NCI-H460 (cell line): ENCODE measurements at regions not wholly inside any gene's neighbourhood (a gene's known extent, or its start where the extent isn't known, plus 50 kb on each side); places are given as distances from the start of the nearest gene placed in this dataset.

ENCODE experiments used
- DNase-seq: peaks from one replicate; pipeline ENCODE4 v3.0.0-alpha.2; 2016; ENCODE audit warnings: low read depth; ENCODE audit errors: extremely low read depth

DNA sequence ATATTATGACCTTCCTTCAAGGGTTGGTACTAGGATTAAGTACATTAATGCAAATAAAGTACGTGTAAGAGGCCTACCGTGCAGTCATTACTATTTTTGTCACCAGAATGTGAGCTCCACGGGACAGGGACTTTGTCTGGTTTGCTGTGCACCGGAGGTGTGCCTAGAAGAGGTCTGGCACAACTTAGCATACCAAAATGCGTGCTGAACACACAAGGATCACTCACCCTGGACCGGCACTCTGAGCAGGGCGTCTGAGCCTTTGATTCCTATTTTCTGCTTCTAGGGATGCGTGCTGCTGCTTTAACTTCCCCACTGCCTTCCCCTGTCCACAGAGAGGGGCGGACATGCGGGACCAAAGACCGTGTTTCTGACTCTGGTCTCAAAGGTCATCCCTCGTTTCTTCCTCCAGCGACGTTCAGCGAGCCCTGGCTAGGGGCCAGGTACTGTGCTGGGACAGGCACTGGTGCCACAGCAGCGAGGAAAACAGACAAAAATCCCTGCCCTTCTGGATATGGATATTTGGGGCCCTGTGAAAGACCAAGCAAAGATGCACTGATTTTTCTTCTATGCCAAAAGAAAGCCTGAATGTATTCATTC is 222.7 kb downstream of the BMP7 start:
- DNase-seq: no peak

DNA sequence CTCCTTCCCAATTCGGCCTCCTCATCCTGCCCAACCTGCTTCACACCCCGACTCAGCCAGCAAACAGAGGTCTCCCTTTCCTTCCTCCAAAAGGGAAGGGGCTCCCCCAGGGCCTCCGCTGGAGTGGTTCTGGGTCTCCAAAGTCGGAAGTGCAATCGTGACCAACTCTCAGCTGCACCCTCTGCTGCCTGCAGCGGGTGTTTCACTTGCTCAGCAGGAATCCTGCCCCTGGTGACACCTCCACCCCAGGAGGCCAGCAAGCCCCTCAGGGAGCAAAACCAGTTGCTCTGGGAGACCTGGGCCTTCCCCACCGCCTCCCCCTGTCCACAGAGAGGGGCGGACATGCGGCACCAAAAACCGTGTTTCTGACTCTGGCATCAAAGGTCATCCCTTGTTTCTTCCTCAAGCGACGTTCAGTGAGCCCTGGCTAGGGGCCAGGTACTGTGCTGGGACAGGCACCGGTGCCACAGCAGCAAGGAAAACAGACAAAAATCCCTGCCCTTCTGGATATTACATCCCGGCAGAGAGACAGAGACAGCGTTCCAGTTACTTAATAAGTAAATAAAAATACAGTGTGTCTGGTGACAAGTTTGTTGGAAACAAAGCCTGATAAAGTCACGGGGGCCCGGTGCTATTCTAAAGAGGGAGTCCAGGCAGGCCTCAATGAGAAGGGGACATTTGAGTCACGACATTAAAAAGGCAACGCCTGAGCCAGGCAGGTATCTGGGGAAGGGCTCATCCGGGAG is 219.0 kb downstream of the BMP7 start:
- DNase-seq: peak; percentile 18

DNA sequence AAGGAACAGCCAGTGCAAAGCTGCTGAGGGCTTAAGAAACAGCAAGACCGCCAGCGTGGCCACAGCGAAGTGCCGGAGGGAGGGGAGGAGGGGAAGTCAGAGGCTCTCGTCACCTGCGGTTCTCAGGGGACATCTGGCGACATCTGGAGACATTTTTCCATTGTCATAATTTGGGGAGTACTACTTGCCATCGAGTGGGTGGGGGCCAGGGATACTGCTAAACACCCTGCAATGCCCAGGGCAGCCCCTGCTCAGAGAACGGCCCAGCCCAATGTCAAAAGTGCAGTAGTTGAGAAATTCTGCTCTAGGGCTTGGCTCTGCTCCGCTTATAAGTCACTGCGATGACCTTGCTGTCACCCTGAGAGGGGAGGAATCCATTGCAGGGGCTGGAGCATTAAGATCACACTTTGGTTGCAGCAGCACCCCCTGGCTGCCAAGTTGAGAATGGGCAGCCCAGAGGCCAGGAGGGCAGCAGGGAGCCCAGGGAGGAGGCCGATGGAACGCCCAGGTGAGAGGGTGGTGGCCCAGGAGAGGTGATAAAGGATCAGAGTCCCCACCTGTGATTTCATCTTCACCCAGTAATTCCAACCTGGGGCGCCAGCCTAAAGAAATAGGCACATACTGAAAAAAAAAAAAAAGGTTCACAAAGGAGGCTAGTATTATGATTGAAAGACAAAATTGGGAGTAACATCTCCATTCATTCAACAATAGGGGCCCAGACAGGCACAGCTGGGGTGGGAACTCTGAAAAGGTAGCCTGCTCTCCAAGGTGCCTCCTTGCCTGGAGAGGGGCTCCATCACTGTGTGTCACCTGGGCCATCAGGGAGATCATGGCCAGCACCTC is 218.2 kb downstream of the BMP7 start:
- DNase-seq: peak; percentile 20

DNA sequence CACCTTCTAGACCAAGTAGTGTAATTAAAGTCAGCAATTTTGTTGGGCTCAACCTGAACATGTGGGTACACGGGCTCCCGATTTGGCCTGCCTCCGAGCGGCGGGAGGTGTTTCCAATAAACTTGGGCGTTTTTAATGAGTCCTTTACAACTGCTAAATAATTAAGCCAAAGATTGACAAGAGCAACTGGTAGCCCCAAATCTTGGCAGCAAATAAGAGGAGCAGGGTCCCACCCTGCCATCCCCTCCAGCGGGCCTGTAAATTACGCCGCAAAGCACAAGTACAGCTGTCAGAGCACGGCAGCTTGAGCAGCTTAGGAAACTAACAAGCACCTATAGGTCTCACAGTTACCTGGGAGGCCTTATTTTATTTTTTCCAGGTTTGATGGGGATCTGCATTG is 217.1 kb downstream of the BMP7 start:
- no peak for DNase-seq

GRCh38 chr20:57051096-57051495 is 215.3 kb downstream of the BMP7 start:
- no peak for DNase-seq

DNA sequence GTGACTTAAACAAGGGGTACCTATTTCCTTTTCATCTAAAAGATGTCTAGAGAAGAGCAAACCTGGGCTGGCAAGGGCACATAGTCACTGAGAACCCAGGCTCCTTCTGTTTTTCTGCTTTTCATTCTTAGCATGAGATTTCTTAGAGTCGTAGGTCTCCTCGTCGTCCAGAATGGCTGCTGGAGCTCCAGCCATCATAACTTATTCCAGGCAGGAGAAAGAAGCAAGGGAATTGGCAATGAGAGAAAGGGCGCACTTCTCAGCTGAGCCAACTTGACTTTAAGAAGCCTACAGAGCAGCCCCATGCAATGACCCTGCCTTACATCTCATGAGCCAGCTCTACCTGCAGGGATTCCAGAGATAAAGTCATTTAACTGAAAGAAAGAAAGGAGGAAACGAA is 213.4 kb downstream of the BMP7 start:
- DNase-seq: no peak

GRCh38 chr20:57053793-57054552 is 212.5 kb downstream of the BMP7 start:
- no peak for DNase-seq

- no peak for DNase-seq
Observed at GRCh38 chr20:57055345-57055744, 211.1 kb downstream of the BMP7 start.

DNA sequence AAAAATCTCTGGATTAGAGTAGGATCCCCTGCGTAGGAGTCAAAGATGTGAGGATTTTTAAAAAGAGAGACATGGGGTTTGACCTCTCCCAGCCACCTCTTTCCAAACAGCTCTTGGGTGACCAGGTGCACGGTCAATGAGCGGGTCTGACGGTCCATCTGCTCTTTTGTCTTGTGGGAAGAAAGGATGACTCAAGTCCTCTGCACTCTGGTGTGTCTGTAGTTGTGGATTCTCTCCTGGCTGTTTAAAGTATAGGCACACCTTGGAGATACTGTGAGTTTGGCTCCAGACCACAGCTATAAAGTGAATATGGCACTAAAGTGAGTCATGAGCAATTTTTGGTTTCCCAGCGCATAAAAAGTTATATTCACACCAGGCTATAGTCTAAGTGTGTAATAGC is 209.8 kb downstream of the BMP7 start:
- no peak for DNase-seq

GRCh38 chr20:57059055-57059596 is 207.3 kb downstream of the BMP7 start:
- DNase-seq: no peak

- DNase-seq: no peak
Observed at GRCh38 chr20:57060407-57061050, 205.9 kb downstream of the BMP7 start.

GRCh38 chr20:57061051-57061900 is 205.2 kb downstream of the BMP7 start:
- peak; percentile 14 for DNase-seq

DNA sequence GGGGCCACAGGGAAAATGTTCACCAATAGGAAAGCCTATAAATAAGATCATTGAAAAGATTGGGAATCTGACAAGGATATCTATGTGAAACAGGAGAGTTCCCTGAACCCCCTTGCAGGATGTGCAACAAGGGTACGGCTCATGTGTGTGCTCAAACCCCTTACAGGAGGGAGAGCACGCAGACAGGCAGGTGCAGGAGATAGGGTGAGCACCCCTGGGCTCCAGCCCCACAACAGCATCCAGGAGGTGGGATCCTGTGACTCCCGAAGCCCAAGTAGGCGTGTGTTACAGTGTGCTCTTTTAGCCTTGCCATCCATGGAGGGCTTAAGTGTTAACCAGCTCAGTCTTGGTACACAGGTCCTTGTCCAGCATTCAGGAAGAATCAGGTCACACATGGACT is 204.2 kb downstream of the BMP7 start:
- DNase-seq: no peak

GRCh38 chr20:57062696-57063270 is 203.7 kb downstream of the BMP7 start:
- DNase-seq: no peak

- no peak for DNase-seq
Observed at GRCh38 chr20:57064836-57065235, 201.6 kb downstream of the BMP7 start.

GRCh38 chr20:57065646-57066045 is 200.8 kb downstream of the BMP7 start:
- DNase-seq: no peak

- DNase-seq: no peak
Observed at GRCh38 chr20:57066126-57066900, 200.1 kb downstream of the BMP7 start.

DNA sequence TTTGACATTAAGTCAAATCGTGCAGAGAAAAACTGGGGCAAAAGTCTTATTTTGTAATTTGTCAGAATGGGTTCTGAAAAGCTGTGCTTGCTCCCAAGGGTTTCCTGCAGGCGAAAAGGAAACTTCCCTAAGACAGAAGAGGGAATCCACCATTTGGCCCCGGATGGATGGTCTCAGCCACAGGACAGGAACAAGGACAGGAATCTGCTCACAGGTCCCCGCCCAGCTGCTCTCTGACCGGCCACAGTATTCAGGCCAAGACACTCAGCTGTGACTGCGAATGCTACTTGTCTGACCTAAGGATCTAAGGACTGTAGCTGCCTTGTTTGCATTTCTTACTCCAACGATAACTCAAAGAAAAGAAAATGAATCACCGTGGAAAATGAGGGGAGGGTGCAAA is 197.0 kb downstream of the BMP7 start:
- no peak for DNase-seq
